GM12874 (cell line): ENCODE measurements at regions not wholly inside any gene's neighbourhood (a gene's known extent, or its start where the extent isn't known, plus 50 kb on each side); places are given as distances from the start of the nearest gene placed in this dataset.

Source experiments
- CTCF ChIP-seq: IDR thresholded peaks from 2 replicates; pipeline ENCODE4 v1.5.1; 2011; ENCODE audit warnings: low read depth, mild to moderate bottlenecking, control low read depth, low read length, moderate library complexity; ENCODE audit not compliant: insufficient read depth

GRCh38 chr4:135731682-135732081 lies 1530.1 kb upstream of the PABPC4L start:
- no peak for TF ChIP-seq CTCF

DNA sequence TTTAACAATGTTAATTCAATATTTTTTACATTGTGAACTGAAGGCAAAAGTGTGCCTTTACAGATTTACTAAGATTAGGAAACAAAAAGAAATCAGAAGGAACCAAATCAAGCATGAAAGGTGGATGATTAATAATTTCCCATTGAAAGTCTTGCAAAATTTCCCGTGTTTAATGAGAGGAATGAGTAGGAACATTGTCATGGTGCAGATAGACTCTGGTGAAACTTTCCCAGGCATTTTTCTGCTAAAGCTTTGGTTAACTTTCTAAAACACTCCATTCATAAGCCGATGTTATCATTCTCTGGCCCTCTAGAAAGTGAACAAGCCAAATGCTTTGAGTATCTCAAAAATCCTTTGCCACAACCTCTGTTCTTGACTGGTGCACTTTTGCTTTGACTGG lies 1522.8 kb upstream of the PABPC4L start:
- no peak for TF ChIP-seq CTCF

DNA sequence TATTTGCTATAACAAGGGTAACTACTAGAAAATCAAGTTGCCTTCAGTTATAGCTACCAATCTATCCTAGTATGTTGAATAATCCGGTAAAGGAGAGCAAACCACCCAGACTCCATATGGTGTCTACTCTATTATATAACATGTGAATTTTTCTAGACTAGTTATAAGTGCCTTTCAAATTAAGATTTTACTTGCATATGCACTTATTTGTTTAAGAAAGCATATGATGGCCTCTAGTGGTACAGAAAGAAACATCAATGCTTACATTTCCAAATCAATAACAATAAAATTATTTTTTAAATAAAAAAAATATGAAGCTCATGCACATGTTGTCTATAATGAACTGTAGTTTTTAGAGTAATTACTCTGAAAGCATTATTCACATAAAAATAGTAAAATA lies 1516.4 kb upstream of the PABPC4L start:
- TF ChIP-seq CTCF: no peak

DNA sequence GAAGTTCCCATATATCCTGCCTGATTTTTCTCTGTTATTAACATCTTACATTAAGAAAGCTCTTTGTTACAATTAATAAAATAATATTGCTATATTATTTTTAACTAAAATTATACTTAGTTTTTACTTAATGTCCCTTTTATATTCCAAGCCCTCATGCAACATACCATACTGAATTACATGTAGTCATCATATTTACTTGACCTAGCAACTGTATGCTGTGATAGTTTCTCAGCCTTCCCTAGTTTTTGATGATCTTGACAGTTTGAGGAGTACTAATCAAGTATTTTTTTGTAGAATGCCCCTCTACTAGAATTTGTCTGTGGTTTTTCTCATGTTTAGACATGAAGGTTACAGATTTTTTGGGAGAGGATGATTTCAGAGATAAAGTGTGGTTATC lies 1503.8 kb upstream of the PABPC4L start:
- TF ChIP-seq CTCF: no peak

GRCh38 chr4:135694066-135694465 lies 1492.5 kb upstream of the PABPC4L start:
- no peak for TF ChIP-seq CTCF

GRCh38 chr4:135684001-135684400 lies 1482.4 kb upstream of the PABPC4L start:
- TF ChIP-seq CTCF: no peak

- TF ChIP-seq CTCF: no peak
Observed at GRCh38 chr4:135672202-135672601, 1470.6 kb upstream of the PABPC4L start.

DNA sequence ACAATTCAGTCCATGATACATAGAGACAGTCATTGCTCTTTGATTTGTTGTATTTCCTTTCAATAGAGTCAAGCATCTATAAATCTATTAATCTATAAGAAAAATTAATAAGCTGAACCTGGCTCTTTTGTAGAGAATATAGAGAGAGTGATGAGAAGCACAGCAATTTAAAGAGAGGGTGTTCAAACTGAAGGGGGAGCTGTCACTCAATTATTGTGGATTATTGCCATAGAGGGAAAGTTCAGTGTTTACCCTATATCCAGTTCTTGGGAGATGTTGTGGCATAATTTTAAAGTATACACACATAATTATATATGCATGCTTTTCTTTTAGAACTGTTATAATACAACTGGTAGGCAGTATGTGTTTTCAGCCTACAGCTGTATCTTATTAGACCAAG lies 1469.0 kb upstream of the PABPC4L start:
- no peak for TF ChIP-seq CTCF
